ENCODE measurements at regions not wholly inside any gene's neighbourhood (a gene's known extent, or its start where the extent isn't known, plus 50 kb on each side); places are given as distances from the start of the nearest gene placed in this dataset.

- DNase-seq (ENCODE audit: low read depth in 1 of 2, low spot score in 1 of 2) = no peak
Observed at GRCh38 chr13:85405316-85405897, 393.8 kb downstream of the SLITRK6 start.

DNA sequence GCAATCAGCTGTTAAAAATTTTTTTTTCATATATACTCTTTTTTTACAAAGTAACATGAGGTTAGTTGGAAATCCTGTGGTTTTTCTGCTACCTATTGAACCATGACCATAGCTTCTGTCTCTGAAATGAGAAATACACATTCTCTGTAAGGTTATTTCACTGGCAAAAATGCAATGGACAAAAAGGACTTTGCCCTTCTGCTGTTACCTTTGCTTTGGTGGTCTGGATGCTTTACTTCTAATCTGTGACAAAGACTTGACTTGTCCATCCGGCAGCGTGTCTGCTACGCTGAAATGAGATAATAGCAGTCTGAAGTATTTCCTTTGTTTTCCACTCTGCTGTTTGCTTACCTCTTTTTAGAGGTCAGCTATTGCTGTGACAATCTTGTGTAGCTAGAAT lies 412.8 kb downstream of the SLITRK6 start:
- DNase-seq (ENCODE audit: low read depth in 1 of 2, low spot score in 1 of 2) = no peak

DNA sequence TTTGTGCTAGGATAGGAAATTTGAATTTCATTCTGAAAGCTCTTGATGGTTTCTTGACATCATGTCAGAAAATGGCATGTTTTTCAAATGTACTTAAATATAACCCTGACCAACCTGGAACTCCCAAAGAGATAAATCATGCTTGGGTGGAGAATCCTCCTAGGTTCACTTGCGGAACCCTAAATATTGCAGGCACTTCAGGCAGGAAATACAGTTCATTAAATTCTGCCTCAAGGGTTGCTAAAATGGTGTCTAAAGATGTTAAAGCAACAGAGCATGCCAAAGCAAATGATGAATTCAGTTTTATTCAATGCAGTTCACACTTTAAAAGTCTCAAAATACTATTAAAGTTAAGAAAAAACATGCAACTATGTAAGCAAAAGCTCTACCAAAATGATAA lies 415.9 kb downstream of the SLITRK6 start:
- DNase-seq (ENCODE audit: low read depth in 1 of 2, low spot score in 1 of 2) = no peak

DNA sequence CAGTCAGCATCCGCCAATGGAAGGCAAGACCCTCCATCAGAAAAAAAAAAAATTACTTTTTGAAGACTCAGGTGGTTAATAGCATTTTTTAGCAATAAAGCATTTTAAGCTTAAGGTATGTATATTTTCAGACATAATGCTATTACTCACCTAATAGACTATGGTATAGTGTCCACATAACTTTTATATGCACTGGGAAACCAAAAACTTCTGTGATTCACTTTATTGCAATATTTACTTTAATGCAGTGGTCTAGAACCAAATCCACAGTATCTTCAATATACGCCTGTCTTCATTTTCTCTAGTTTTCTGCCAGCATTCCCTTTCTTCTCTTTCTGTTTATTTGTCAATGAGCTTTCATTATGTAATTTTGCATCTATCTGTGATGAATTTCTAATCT lies 418.1 kb downstream of the SLITRK6 start:
- no peak for DNase-seq (ENCODE audit: low read depth in 1 of 2, low spot score in 1 of 2)

DNA sequence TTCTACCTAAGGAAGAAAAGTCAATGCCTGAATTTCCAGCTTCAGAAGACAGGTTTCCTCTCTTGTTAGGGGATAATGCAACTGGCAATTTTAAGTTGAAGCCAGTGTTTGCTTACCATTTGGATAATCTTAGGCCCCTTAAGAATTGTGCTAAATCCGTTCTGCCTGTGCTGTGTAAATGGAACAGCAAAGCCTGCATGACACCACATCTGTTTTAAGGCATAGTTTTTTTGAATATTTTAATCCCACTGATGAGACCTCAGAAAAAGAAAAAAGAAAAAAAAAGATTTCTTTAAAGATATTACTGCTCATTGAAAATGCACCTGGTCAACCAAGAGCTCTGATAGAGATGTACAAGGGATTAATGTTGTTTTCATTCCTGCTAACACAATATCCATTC lies 419.2 kb downstream of the SLITRK6 start:
- DNase-seq (ENCODE audit: low read depth in 1 of 2, low spot score in 1 of 2) = no peak

DNA sequence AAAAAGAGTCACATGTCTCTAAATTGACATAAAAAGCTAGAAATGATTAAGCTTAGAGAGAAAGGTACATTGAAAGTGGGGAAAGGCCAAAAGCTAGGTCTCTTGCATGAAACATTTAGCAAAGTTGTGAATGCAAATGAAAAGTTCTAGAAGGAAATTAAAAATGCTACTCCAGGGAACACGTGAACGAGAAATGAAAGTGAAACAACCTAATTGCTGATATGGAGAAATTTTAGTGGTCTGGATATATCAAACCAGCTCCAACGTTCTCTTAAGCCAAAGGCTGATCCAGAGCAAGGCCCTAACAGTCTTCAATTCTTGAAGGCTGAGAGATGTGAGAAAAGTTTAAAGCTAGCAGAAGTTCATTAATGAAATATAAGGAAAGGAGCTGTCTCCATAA lies 419.8 kb downstream of the SLITRK6 start:
- no peak for DNase-seq (ENCODE audit: low read depth in 1 of 2, low spot score in 1 of 2)

DNA sequence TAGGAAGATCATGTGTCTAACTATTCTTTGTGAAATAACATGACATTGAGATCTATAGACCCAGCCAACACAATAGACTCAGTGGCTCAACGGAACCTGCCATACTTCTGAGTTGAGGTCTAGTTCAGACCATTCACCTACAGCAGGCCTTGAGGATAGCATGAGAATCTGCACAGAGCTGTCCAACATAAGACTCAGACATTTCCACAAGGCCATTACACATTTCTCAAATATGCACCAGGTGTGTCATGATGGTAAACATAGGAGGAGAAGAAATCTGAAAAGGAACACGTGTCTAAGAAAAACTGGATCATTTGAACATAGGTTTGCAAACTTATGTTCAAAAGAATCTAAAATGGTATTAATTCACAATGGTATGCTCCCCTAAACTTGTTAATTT lies 421.4 kb downstream of the SLITRK6 start:
- DNase-seq (ENCODE audit: low read depth in 1 of 2, low spot score in 1 of 2) = no peak

DNA sequence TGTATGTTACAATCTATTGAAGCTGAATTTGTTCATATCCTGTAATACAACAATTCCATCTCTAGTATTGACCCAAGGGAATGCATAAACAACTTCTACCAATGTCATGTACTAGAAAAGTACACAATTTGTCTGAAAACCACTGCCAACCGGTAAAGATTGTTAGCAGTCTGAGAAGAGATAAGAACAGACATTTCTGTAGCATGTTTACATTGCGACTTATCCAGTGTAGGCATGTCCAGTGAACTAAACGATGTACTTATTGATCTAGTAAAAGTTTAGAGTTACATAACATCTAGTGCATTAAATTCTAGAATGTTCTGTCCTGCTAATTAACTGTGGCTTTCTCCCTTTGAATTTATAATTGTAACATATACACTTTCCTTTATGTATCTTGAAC lies 425.9 kb downstream of the SLITRK6 start:
- DNase-seq (ENCODE audit: low read depth in 1 of 2, low spot score in 1 of 2) = no peak

GRCh38 chr13:85371254-85371653 lies 428.0 kb downstream of the SLITRK6 start:
- DNase-seq (ENCODE audit: low read depth in 1 of 2, low spot score in 1 of 2) = no peak

DNA sequence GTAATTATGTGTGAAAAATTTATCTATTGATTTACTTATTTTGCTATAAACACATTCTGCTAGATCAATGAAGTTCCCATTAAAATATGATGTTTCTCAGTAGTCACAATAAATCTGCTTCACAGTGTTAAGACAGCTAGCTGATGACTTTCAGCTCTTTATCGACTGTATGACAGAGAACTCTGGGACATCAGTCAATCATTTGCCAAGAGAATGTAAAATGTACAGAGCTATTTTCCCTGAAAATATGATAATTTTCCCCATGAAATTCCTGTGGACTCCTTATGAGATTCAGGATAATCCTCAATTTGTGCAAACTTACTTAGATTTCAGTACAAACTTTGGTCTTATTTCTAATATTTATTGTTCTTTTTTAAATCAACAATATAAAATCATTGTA lies 430.5 kb downstream of the SLITRK6 start:
- no peak for DNase-seq (ENCODE audit: low read depth in 1 of 2, low spot score in 1 of 2)

DNA sequence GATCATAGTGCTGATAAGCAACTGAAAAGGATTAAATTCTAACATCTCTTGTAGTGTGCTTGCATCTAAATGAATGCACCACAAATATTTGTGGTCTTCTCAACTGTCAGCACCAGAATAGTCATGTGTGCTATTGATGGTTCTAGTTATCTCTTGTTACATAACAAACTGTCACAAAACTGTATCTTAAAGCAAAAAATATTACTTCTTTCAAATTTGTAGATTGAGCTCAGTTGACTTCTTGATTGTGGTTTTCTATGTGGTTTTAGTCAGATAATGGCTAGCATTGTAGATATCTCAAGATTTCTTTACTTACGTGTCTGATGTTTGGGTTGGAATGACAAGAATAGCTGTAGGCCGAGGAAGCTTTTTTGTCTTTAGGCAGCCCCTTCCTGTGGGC lies 431.3 kb downstream of the SLITRK6 start:
- no peak for DNase-seq (ENCODE audit: low read depth in 1 of 2, low spot score in 1 of 2)

GRCh38 chr13:85366759-85367417 lies 432.3 kb downstream of the SLITRK6 start:
- DNase-seq (ENCODE audit: low read depth in 1 of 2, low spot score in 1 of 2) = no peak

GRCh38 chr13:85363504-85363903 lies 435.7 kb downstream of the SLITRK6 start:
- no peak for DNase-seq (ENCODE audit: low read depth in 1 of 2, low spot score in 1 of 2)

- no peak for DNase-seq (ENCODE audit: low read depth in 1 of 2, low spot score in 1 of 2)
Observed at GRCh38 chr13:85362980-85363379, 436.2 kb downstream of the SLITRK6 start.

- DNase-seq (ENCODE audit: low read depth in 1 of 2, low spot score in 1 of 2) = no peak
Observed at GRCh38 chr13:85347251-85347650, 452.0 kb downstream of the SLITRK6 start.

GRCh38 chr13:85334187-85334586 lies 465.0 kb downstream of the SLITRK6 start:
- DNase-seq (ENCODE audit: low read depth in 1 of 2, low spot score in 1 of 2) = no peak

DNA sequence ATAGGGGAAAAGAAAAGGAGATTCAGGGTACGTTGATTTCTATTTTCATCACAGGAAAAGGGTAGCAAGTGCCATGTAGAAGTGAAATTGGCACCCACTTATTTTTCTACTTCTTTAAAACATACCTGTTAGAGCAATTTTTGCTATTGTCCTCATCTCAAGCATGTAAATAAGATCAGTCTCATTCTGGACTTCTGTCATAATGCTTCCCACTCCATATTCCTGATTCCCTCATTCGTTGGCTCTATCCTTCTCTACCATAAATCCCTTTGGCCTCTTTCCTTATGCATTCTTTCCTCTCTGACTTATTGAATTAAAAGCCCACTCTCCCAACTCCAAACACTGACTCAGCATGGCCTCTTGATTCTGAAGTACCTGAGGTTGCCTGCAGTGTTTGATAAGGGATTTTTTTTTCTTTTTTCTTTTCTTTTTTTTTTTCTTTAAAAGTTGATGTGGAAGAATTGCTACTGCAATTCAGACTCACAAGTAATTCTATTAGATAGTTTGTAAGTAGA lies 465.7 kb downstream of the SLITRK6 start:
- no peak for DNase-seq (ENCODE audit: low read depth in 1 of 2, low spot score in 1 of 2)

DNA sequence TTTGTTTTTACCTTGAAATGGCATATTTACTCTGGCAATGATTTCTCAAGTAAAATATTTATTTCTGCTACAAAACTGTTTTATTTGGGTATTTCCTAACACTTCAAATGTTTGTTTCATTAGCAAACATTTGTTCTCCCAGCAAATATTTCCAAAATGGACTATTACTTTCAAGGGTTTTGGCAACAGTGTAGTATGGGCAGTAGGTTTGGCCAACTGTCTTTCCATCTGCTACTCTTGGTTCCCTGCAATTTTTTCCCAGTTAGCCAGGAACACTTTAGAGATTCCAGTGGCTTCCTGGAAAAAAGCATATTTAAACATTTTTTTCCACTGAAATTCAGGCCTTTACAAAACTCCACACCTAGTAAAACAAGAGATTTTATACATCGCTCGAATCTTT lies 466.6 kb downstream of the SLITRK6 start:
- no peak for DNase-seq (ENCODE audit: low read depth in 1 of 2, low spot score in 1 of 2)

- DNase-seq (ENCODE audit: low read depth in 1 of 2, low spot score in 1 of 2) = no peak
Observed at GRCh38 chr13:85321734-85322133, 477.5 kb downstream of the SLITRK6 start.

DNA sequence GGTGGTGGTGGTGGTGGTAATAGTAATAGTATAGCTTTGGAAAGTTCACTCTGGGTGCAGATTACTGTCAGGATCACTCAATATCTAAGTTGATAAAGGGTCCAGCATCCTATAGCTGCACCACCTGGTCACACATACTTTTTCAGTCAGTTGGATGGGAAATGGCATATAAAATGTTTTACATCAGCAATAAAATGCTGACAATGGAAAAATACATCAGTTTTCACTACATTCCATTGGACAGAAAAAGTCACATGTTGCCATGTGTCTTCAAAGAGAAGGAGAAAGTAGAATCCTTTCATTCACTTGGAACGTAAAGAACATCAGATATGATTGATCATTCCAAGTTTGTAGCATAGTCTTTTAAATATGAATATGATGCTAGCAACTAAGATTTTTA lies 481.4 kb downstream of the SLITRK6 start:
- DNase-seq (ENCODE audit: low read depth in 1 of 2, low spot score in 1 of 2) = no peak

- no peak for DNase-seq (ENCODE audit: low read depth in 1 of 2, low spot score in 1 of 2)
Observed at GRCh38 chr13:85316506-85317025, 482.7 kb downstream of the SLITRK6 start.

- no peak for DNase-seq (ENCODE audit: low read depth in 1 of 2, low spot score in 1 of 2)
Observed at GRCh38 chr13:85314686-85315085, 484.5 kb downstream of the SLITRK6 start.
